ENCODE measurements at regions not wholly inside any gene's neighbourhood (a gene's known extent, or its start where the extent isn't known, plus 50 kb on each side); places are given as distances from the start of the nearest gene placed in this dataset.
A peak's percentile ranks its signal among the peaks of the same experiment; 100 is the strongest.

DNA sequence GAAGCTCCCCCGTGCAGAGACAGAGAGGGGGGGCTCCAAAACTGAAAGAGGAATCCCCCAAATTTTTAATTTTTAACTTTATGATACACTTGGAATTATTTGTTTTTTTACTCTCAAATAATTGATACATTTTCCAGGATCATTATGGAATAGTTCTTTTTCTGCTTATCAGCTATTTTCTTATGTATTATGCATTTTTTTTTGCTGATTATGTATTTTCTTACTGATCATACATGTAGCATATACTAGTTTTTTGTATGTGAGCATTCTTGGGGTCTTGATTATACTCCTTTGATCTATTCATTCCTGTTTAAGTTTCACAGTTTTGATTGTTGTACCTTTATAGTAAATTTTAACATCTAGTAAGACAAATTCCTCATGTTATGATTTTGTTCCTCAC lies 55.5 kb upstream of the LDHB start:
- H3K27me3 ChIP-seq = no peaks in the 10 kb centered on the region
- H3K4me3 ChIP-seq = no peak overlapping the region
- ATAC-seq = no peak
- no peak overlapping the region for H3K27ac ChIP-seq
- WGBS, 2 donors (ENCODE audit: low coverage in 1 of 2) = 69 to 77% methylated on average over 1 of the region's 1 CpG
- H3K36me3 ChIP-seq = no peaks in the 10 kb centered on the region
- H3K4me1 ChIP-seq = peaks cover 5 to 25% (median 5%) of the 10 kb centered on the region in 3 donors
- H3K9me3 ChIP-seq = no peaks in the 10 kb centered on the region
- TF ChIP-seq POLR2AphosphoS5 (IDR thresholded peaks at IDR 0.05) (no peak), EP300 (IDR thresholded peaks at IDR 0.05) (no peak), POLR2A (IDR thresholded peaks at IDR 0.05) (no peak)
- TF ChIP-seq, protein P1, sequence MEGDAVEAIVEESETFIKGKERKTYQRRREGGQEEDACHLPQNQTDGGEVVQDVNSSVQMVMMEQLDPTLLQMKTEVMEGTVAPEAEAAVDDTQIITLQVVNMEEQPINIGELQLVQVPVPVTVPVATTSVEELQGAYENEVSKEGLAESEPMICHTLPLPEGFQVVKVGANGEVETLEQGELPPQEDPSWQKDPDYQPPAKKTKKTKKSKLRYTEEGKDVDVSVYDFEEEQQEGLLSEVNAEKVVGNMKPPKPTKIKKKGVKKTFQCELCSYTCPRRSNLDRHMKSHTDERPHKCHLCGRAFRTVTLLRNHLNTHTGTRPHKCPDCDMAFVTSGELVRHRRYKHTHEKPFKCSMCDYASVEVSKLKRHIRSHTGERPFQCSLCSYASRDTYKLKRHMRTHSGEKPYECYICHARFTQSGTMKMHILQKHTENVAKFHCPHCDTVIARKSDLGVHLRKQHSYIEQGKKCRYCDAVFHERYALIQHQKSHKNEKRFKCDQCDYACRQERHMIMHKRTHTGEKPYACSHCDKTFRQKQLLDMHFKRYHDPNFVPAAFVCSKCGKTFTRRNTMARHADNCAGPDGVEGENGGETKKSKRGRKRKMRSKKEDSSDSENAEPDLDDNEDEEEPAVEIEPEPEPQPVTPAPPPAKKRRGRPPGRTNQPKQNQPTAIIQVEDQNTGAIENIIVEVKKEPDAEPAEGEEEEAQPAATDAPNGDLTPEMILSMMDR (IDR thresholded peaks at IDR 0.05) = no peak

DNA sequence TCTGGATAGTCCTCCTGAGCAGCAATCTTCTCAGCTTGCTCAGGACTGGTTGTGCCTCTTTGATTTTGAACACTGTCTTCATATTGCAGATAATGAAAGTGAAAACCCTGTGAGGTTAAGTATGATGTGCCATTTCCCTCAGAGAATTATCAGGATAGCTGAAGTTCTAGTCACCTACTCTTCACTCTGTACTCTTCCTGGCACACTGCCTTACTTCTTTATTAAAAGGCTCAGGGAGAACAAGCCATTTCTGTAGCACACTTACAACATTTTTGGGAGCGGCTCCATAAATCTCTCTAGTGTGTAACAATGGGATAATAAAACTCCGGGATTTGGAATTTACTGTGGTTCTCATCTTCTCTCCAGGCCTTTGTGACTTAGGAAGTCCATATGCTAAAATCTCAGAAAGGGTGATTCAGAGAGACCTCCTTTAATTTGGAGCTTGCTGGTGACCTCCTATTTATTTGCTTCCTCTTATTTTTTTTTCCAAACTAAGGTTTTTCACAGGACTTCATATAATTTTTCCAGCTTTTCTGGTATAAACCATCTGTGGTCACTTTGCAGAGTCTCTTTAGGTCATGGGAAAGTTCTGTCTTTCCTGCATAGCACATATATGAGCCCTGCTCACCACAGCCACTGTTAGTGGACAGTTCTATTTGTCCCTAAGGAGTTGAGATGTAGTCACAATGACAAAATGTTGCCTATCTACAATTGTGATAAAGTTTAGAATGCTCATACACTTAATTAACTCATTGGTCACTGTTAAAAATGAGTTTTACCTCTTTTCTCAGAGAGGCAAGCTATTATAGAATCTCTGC lies 53.5 kb upstream of the LDHB start:
- no peak for ATAC-seq
- no peak overlapping the region for H3K4me3 ChIP-seq

More for the DNA sequence above, 53.5 kb upstream of the LDHB start:
- no peaks in the 10 kb centered on the region for H3K27me3 ChIP-seq
- no peaks in the 10 kb centered on the region for H3K36me3 ChIP-seq
- no peak for TF ChIP-seq POLR2AphosphoS5 (IDR thresholded peaks at IDR 0.05)
- TF ChIP-seq POLR2A (IDR thresholded peaks at IDR 0.05) = no peak
- TF ChIP-seq EP300 (IDR thresholded peaks at IDR 0.05) = no peak
- TF ChIP-seq, protein P1 (IDR thresholded peaks at IDR 0.05) = no peak
- no peaks in the 10 kb centered on the region for H3K9me3 ChIP-seq
- H3K4me1 ChIP-seq = peaks cover 5 to 25% (median 5%) of the 10 kb centered on the region in 3 donors
- H3K27ac ChIP-seq = peak overlapping the region in 1 of 4 donors; percentile 25
- 0 to 33% methylated on average over 1 to 2 of the region's 2 CpGs for WGBS, 2 donors (ENCODE audit: low coverage in 1 of 2)

Measured in gastroesophageal sphincter (tissue), 4 donors.